Body of pancreas (tissue), 4 donors: ENCODE measurements at regions not wholly inside any gene's neighbourhood (a gene's known extent, or its start where the extent isn't known, plus 50 kb on each side); places are given as distances from the start of the nearest gene placed in this dataset.

ENCODE experiments used
- POLR2A ChIP-seq, 3 donors: fragments of 450-650 bp; IDR thresholded peaks; one replicate each; pipeline ENCODE4 v1.6.1; 2016; ENCODE audit warnings: antibody characterized with exemption in 3 of 3, mild to moderate bottlenecking in 2 of 3
- TF ChIP-seq, protein P1 (sequence below), 7 experiments: fragments of 450-650 bp in 4 of 7; fragments of 200-600 bp in 3 of 7; sonication (generic) in 3 of 7; IDR thresholded peaks; one replicate each; pipeline ENCODE4 v1.5.1; 2016 to 2019; ENCODE audit warnings: antibody characterized with exemption in 7 of 7

GRCh38 chr2:226558418-226558817, 241.2 kb downstream of the IRS1 start:
- TF ChIP-seq, protein P1, sequence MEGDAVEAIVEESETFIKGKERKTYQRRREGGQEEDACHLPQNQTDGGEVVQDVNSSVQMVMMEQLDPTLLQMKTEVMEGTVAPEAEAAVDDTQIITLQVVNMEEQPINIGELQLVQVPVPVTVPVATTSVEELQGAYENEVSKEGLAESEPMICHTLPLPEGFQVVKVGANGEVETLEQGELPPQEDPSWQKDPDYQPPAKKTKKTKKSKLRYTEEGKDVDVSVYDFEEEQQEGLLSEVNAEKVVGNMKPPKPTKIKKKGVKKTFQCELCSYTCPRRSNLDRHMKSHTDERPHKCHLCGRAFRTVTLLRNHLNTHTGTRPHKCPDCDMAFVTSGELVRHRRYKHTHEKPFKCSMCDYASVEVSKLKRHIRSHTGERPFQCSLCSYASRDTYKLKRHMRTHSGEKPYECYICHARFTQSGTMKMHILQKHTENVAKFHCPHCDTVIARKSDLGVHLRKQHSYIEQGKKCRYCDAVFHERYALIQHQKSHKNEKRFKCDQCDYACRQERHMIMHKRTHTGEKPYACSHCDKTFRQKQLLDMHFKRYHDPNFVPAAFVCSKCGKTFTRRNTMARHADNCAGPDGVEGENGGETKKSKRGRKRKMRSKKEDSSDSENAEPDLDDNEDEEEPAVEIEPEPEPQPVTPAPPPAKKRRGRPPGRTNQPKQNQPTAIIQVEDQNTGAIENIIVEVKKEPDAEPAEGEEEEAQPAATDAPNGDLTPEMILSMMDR (IDR thresholded peaks at IDR 0.05): no peak
- TF ChIP-seq POLR2A (IDR thresholded peaks at IDR 0.05): no peak
